GM21390 (cell line): ENCODE measurements at regions not wholly inside any gene's neighbourhood (a gene's known extent, or its start where the extent isn't known, plus 50 kb on each side); places are given as distances from the start of the nearest gene placed in this dataset.
A peak's percentile ranks its signal among the peaks of the same experiment; 100 is the strongest.

ENCODE experiments used
- ATAC-seq: cut with Tn5 transposase; IDR thresholded peaks from one replicate; pipeline ENCODE4 v1.9.1; 2021; ENCODE audit not compliant: unreplicated experiment

DNA sequence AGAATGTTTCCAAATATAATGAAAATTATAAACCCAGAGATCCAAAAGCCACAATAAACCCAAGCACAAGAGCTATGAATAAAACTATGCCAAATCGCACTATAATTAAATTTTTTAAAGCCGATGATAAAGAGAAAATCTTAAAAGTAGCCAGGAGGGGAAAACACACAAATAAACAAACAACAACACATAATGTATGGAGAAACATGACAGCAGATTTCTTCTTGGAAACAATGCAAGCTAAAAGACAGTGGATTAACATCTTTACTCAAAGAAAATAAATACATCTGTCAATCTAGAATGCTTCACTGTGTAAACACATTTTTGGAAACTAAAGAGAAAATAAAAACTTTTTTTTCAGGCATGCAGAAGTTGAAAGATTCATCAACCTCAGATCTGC, 53.0 kb upstream of the SMOX start:
- ATAC-seq: no peak

DNA sequence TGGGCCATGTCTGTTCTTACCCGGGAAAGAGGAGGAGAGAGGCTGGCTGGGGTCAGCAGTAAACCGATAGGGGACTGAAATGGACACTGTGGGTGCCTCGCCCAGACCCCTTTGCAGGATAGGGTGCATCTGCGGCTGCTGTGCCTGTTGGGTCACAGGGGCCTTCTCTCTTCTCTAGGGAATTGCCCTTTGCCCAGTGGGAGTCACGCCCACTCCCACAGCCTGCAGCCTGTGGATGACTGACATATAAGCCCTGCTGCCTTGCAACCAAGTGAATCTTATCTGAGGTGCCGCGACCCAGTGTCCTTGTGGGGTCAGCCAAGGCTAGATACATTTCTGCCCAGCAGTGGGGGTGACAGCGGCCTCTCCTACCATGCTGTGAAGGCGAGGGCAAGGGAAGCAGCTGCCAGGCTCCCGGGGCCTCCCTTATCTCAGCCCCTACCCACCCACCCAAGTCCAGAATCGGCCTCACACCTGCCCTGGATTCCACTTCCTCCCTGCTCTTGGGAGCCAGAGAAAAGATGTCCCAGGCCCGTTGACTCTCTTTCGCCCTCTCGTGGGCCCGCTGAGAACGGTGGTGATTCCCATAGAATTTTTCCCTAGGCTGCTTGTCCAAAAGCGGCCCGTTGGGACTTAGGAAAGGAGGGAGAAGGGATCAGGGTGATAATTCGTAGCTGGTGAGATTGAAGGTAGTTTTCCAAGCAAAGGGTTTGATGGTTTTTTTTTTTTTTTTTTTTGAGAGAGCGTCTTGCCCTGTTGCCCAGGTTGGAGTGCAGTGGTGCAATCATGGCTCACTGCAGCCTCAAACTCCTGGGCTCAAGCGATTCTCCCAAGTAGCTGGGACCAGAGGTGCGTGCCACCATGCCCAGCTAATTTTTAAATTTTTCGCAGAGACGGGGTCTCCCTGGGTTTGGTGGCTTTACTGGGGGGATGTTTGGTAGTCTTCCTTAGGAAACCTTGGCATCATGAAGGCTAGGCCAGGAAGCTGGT, 56.8 kb upstream of the SMOX start:
- ATAC-seq: no peak

DNA sequence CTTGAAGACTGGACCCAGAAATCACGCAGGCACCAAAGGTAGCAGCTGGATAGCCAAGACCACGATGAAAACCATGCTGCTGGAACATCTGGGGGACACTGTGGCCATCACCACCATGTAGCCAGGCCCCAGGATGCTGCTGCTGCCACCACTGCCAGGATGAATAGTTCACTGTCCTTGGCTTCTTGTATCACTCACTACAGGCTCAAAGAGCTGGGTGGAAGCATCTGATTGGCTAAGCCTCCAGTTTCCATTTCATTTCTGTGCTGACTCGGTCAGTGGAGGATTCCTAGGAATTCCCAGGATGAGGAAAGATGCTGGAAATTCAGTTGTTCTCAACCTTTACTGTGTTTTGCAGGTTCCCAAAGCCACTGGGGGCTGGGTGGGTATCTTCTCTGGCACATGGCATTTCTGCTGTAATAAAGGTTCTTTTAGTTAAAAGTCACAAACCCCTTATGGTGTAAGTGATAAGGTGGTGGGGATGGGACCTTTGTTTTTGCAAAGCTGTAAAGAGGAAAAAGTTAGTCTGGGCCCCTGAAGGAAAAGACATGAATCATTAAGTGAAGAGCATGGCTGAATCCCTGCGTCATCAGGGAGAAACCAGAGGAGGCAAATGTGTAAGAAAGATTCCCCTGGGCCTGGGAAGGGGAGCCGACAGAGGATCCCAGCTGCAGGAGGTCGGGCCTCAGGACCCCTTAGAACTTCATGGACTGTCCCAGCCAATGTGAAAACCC, 57.7 kb upstream of the SMOX start:
- ATAC-seq: no peak

DNA sequence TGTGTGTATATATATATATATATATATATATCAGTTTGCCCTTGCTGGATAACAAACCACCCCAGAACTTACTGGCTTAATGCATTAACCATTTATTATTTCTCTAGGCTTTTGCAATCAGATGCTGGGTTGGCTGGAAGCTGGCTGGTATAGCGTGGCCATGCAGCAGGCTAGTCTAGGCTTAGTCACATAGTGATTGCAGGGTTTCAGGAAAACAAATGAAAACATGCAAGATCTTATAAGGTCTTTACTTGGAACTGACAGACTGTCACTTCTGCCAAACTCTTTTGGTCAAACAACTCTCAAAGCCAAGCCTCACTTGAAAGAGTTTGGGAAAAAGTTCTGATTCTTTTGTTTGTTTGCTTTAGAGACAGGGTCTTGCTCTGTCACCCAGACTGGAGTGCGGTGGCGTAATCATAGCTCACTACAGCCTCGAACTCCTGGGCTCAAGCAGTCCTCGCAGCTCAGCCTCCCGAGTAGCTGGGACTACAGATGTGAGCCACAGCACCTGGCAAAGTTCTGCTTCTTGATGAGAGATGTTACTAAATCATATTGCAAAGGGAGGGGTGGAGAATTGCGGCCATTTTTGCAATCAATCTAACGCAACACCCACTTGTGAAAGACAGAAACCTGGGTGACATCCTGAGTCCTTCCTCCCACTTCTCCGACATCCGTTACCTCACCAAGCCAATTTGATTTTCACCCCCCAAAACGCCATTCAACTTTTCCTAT, 58.7 kb upstream of the SMOX start:
- ATAC-seq: no peak

DNA sequence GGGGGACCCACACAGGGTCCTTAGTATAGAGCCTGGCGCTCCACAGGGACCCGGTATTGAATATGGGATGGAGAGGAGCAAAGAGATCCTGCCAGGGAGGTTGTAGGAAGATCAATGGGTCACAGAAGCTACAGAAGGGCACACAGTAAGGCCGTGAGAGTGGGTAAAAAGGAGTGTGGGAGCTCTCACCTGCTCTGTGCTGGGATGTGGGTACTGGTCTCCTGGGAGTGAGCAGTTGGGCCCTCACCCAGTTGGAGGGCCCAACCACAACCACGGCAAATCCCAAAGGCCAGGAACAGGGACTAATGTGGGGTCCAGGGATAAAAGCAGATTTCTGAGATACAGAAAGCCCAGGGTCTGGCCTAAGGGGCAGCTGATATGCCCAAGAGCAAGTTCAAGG, 59.9 kb upstream of the SMOX start:
- no peak for ATAC-seq

DNA sequence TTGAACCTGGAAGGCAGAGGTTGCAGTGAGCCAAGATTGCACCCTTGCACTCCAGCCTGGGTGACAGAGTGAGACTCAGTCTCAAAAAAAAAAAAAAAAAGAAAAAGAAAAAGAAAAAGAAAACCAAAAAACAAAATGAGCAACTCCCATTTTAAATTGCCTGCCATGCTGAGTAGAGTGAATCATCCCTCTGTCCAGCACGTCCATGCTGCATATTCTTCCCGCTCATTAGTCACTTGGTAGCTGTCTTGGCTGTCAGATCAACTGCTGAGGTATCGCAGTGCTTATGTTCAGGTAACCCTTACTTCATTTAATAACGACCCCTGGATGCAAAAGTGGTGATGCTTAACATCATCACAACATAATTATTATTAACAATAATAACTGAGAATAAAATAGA, 60.7 kb upstream of the SMOX start:
- no peak for ATAC-seq

DNA sequence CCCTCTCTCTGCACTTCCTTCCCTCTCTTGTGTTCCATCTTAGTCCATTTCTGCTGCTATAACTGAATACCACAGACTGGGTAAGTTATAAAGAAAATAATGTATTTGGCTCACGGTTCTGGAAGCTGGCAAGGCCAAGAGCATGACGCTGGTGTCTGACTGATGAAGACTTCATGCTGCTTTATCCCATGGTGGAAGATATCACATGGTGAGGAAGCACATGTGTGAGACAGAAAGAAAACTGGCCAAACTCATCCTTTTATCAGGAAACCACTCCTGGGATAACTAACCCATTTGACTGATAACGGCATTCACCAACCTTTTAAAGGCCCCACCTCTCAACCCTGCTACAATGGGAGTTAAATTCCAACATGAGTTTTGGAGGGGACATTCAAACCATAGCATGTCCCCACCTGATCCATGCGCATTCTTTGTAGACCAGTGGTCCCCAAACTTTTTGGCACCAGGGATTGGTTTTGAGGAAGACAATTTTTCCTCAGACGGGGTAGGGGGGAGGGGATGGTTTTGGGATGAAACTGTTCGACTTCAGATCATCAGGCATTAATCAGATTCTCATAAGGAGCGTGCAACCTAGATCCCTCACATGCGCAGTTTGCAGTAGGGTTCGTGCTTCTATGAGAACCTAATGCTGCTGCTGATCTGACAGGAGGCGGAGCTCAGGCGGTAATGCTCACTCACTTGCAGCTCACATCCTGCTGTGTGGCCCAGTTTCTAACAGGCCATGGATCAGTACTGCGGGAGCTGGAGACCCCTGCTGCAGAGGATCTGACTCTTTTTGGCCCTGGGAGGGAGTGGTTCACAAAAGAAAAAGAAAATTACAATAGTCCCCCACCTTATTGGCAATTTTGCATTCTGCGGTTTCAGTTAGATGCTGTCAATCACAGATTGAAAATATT, 61.6 kb upstream of the SMOX start:
- no peak for ATAC-seq

DNA sequence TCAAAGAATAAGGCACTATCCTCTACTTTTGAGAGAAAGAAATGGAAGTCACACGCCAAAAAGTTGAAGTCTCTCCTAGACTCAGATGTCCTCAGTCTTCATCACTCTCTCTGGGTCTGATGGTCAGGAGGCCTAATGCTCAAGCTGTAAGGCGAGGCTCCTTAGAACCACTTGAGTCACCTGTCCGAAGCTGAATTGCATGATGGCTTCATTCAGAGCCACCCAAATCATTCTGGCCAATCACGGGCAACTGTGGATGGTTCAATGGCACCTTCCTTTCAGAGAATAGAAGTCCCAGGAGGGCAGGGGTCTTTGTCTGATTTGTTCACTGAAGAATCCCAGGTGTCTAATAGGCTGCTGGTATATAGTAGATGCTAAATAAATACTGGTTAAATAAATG, 63.9 kb upstream of the SMOX start:
- no peak for ATAC-seq

DNA sequence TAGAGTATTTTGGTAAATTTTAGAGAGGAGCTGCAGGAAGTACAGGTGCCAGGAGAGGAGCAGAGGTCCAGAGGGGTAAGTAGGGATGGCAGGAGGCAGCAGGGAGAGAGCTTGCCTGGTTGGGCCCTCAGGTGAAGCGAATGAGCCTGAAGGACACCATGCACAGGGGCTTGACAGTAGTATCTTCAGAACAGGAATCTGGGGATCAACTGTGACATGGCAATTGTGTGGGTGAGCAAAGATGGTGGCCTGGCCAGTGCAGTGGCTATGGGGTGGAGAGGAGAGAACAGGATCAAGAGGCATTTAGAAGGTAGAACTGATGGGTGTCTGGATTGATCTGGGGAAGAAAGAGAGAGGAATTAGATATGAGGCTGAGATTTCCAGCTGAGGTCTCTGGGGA, 64.5 kb upstream of the SMOX start:
- no peak for ATAC-seq

DNA sequence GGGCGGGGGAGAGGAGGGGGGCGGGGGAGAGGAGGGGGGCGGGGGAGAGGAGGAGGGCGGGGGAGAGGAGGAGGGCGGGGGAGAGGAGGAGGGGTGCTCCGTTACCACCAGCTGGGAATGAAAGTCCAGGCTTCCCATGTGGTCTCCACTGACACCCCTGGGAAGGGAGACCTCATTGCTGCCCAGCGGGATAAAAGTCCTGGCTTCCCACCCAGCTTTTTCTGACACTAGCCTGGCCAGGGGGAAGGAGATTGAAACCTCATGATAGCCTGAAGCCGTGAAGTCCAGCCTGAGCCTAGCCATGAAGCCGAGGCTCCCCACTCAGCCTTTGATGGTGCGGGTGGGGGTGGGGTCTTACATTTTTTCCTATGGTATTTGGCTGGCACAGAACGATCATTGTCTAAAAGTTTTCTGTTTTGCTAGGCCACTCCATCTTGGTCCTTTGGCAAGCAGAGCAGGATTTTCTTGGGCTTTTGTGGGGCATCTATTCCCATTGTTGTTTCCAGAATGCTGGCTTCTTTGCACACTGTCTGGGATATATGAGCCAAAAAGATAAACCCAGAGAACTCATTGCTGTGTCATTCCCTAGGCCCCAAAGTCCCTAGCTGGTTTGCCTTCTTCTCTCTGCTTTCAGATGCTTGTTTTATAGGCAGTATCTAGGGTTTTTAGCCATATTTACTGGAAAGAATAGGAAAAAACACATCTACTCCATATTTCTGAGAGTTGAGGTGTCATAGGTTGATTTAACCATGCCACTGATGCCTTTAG, 65.3 kb upstream of the SMOX start:
- no peak for ATAC-seq

DNA sequence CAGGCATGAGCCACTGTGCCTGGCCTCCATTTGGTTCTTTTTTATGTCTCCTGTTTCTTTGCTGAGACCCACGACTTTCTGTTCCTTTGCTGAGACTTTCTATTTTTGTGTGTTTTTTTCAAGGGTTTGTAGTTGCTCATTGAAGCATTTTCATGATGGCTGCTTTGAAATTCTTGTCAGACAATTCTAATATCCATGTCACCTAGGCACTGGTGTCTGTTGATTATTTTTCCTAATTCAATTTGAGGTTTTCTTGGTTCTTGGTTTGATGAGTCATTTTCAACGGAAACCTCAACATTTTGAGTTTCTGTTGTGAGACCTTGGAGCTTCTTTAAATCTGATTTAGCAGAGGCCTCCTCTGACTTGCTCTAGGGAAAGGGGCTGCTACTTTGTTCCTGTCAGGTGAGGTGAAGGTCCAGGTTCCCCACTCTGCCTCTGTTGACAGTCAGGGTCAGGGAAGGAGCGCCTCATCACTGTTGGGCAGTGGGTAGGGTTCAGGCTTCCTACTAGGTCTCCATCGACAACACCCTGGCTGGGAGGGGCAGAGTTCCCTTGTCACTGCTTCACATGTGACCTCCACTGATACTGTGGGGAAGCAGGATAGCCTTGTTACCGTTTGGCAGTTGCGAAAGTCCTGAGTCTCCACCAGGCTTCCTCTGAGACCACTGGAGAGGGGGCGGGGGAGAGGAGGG, 66.1 kb upstream of the SMOX start:
- peak; percentile 64 for ATAC-seq

DNA sequence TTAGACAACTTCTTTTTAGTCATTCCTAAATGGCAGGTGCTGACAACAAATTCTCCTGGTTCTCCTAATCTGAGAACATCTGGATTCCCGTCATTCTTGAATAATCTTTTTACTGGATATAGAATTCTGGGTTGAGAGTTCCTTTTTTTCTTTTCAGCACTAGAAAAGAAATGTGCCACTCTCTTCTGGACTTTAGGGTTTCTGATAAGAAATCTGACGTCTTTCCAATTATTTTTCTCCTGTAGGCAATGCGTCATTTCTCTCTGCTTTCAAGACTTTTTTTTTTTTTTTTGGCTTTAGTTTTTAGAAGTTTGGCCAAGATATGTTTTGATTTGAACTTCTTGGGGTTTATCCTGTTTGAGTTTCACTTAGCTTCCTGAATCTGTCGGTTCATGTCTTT, 66.1 kb upstream of the RNF24 start:
- no peak for ATAC-seq

DNA sequence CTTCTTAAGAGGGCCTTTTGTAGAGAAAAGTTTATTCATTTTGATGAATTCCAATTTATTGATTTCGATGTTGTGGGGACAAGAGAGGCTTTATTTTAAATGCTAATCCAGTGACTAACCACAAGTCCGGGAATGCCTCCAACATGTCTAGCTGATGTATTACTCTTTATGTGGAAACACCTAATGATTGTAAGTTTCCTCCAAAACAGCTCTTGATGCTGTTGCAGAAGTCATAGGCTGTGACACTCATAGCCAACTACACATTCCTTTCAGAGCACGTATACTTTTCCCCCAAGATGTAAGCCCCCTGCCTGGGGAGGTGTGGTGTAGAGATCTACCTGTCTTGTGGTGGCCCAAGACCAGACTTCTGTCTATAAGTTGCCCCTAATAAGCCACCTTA, 61.3 kb upstream of the RNF24 start:
- ATAC-seq: no peak

DNA sequence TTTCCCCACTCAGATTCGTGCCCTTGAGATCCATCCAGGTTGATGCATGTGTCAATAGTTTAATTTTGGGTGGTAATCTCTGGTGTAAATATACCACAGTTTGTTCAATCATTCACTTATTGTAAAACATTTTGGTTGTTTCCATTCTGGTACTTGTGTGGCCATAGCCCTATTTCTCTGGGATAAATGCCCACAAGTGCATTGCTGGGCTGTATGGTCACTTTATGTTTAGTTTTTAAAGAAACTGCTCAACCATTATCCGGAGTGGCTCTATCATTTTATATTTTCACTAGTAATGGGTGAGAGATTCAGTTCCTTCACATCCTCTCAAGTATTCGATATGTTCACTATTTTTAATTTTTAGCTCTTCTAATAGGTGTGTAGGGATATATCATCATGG, 60.7 kb upstream of the RNF24 start:
- ATAC-seq: no peak

DNA sequence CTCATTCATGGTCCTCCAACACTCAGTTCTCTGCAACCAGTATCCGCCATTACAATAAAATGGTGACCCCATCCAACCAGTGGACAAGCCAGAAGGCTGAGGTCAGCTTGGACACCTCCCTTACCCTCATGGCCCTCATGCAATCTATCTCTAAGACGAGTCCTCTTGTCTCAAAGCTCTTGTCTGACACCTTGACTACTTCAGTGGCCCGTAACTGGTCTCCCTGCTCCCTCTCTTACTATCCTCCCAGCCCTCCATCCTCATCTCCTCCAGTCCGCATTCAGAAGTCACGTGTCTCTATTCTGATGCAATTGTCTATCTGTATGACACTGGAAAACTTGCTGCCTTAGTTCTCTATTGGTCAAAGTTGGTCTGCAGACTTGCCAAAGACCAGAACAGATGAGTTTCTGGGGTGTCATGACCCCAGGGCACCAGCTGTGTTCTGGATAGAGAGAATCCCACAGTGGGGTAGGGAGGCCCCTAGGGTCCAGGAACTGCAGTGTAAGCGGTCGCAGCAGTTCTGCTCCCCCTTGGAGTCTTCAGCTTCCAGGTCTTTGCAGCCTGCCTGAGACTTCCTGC, 59.6 kb upstream of the RNF24 start:
- ATAC-seq: no peak

DNA sequence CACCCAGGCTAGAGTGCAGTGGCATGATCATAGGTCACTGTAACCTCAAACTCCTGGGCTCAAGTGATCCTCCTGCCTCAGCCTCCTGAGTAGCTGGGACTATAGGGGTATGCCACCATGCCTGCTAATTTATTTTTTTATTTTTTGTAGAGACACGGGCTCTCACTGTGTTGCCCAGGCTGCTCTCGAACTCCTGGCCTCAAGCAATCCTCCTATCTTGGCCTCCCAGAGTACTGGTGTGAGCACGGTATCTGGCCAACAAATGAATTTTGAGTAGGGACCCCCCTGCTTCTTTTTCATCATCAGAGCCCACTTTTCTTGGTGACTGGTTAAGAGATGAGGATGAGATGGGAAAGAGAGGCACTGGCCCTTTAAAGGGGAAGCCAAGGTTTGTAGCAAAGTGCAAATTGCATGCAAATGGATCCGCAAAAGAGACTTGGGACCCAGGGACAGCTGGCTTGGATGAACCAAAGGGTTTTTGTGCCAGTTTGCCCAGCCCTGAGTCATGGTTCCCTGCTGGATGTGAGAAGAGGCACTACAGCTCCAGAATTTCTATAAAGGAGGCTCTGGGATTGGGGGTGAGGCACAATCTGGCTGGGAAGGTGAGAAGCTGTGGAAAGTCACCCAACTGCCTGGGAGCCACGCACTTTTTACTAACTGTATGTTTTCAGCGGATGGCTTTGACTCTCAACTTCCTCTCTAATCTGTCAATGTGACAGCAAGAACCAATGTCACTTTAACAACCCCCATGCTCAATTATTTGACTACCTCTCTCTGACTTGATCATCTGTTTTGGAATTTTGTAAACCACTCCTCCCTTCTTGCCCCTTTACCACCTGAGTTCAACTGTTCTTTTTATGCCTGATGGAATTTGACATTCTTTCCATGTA, 58.7 kb upstream of the RNF24 start:
- ATAC-seq: no peak

DNA sequence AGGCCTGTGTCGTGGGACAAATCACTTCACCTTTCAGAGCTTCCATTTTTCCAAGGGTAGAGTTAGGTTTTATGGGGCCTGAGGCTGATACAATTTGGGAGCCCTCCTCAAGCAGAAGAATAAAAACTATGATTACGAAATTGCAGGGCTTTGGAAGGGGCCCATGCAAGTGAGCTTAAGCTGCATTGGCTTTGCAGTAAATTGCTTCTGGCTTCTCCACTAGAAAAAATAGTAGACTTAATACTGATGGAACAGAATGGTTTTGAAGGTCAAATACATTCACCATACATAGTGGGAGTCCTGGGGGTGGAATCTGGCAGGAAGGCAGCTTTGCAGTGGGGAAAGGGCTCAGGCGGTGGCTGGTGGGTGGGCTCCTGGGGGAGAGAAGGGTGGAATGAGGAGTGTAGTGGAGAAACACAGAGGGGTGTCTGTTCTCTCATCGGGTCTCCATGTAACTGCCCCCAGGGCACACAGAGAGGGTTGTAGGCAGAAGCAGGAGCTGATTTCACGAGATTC, 55.9 kb upstream of the RNF24 start:
- no peak for ATAC-seq
